Testis (tissue), 2 donors: ENCODE measurements at regions not wholly inside any gene's neighbourhood (a gene's known extent, or its start where the extent isn't known, plus 50 kb on each side); places are given as distances from the start of the nearest gene placed in this dataset.

Source experiments
- DNase-seq: peaks from one replicate; pipeline ENCODE4 v3.0.0-alpha.2; 2019
- H3K27ac ChIP-seq, 2 donors: fragments of 200-600 bp; sonication (generic); one replicate each; pipeline ENCODE4 v1.5.1; 2019
- H3K27me3 ChIP-seq: fragments of 200-600 bp; sonication (generic); one replicate; pipeline ENCODE4 v1.5.1; 2019
- H3K36me3 ChIP-seq: fragments of 200-600 bp; sonication (generic); one replicate; pipeline ENCODE4 v1.5.1; 2017; ENCODE audit warnings: low read depth; ENCODE audit errors: missing control alignments
- H3K4me1 ChIP-seq: fragments of 200-600 bp; sonication (generic); one replicate; pipeline ENCODE4 v1.5.1; 2019
- H3K4me3 ChIP-seq, 2 donors: fragments of 200-600 bp; sonication (generic); one replicate each; pipeline ENCODE4 v1.5.1; 2017 to 2019
- H3K9me3 ChIP-seq: fragments of 200-600 bp; sonication (generic); one replicate; pipeline ENCODE4 v1.5.1; 2017
- CTCF ChIP-seq, 3 experiments: fragments of 450-650 bp in 2 of 3; fragments of 200-600 bp in 1 of 3; sonication (generic) in 1 of 3; IDR thresholded peaks; one replicate each; pipeline ENCODE4 v1.5.1; 2016 to 2019; ENCODE audit warnings: antibody characterized with exemption in 3 of 3, mild to moderate bottlenecking in 2 of 3, moderate library complexity in 1 of 3
- POLR2A ChIP-seq: fragments of 450-650 bp; IDR thresholded peaks from one replicate; pipeline ENCODE4 v1.6.1; 2017; ENCODE audit warnings: antibody characterized with exemption, mild to moderate bottlenecking, moderate library complexity
- WGBS, 2 donors: methylation state at CpG; one replicate each; pipeline ENCODE4 v1.1.5; 2018; 5-methylcytosine and 5-hydroxymethylcytosine counted together
- intact Hi-C: fragments of 100-400 bp; cut with DNase I; formaldehyde crosslinking; loops from one replicate; pipeline ENCODE4 v1.15.1; 2023; ENCODE audit warnings: low total_unique reads

DNA sequence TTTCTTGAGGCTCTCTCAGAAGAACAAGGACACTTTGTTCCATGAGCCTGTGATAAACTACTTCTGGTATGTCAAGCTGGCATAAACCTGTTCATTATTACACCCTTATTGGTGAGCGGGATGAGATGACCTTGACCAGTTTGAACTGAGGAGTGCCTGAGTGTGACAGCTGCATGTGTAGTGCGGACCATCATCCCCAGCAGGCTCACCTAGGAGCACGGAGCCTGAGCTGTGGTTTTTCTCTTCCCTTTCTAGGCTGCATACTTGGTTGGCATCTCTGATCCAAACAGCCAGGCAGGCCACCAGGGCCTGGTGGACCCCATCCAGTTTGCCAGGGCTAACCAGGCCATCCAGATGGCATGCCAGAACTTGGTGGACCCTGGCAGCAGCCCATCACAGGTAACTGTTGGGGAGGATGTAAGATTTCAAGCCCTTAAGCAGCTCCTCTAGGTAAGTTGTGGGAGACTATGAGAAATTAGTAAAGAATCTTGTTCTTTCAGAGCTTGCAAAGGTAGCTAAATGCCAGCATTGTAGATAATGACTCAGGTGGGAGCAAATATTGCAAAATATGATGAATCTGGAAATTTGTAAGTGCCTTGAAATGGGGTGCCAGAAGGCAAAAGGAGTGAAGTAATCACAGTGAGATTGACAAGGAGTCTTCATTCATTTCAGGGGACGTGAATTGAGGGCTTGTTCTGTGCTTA lies 288.9 kb upstream of the TPM1 start:
- intact Hi-C loops, result no loop called here
- DNase-seq, result no peak
- H3K9me3 ChIP-seq, result no peaks in the 10 kb centered on the region
- H3K36me3 ChIP-seq, result no peaks in the 10 kb centered on the region
- 75 to 95% methylated on average over 4 of the region's 4 CpGs for WGBS, 2 donors
- peaks cover 2% of the 10 kb centered on the region for H3K4me1 ChIP-seq
- no peak overlapping the region for H3K4me3 ChIP-seq
- TF ChIP-seq CTCF (IDR thresholded peaks at IDR 0.05) (no peak), POLR2A (no peak)
- H3K27ac ChIP-seq, result no peak overlapping the region
- no peaks in the 10 kb centered on the region for H3K27me3 ChIP-seq

DNA sequence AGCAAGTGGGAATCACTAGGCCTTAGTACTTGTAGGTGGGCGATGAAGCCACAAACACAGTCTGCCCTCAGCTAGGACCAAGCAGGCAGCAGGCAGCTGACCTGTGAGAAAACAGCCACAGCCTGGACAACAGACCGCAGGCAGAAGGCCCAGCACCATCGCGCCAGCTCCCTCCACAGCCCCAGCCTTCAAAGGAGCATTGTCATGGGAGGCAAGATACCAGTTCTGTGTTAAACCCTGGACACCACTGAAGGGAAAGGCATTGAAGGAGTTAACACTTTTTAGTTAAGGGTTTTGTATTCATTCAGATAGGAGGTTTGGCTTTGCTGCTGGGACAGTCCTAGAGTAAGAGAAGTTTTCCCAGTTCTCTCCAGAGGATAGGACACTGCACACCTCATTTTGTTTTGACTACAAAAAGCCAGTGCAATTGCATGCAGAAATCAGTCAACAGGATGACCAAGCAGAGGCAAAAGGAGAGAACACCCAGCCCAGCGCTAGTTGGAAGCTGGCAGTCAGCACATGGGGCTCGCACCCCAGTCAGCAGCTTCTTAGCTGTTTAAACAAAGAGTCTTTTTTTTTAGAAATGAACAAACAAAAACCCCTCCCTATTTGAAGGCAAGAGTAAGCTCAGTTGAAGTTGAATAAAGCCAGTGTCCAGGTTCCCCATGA lies 286.1 kb upstream of the TPM1 start:
- H3K4me3 ChIP-seq, result no peak overlapping the region
- TF ChIP-seq POLR2A, result no peak
- TF ChIP-seq CTCF (IDR thresholded peaks at IDR 0.05), result no peak
- 85 to 94% methylated on average over 3 to 6 of the region's 6 CpGs for WGBS, 2 donors
- peaks cover 6% of the 10 kb centered on the region for H3K4me1 ChIP-seq
- no peaks in the 10 kb centered on the region for H3K9me3 ChIP-seq
- DNase-seq, result no peak
- H3K27ac ChIP-seq, result no peak overlapping the region
- no peaks in the 10 kb centered on the region for H3K36me3 ChIP-seq
- H3K27me3 ChIP-seq, result no peaks in the 10 kb centered on the region
- intact Hi-C loops, result no loop called here

GRCh38 chr15:62756995-62757360 lies 285.6 kb upstream of the TPM1 start:
- no peaks in the 10 kb centered on the region for H3K27me3 ChIP-seq

DNA sequence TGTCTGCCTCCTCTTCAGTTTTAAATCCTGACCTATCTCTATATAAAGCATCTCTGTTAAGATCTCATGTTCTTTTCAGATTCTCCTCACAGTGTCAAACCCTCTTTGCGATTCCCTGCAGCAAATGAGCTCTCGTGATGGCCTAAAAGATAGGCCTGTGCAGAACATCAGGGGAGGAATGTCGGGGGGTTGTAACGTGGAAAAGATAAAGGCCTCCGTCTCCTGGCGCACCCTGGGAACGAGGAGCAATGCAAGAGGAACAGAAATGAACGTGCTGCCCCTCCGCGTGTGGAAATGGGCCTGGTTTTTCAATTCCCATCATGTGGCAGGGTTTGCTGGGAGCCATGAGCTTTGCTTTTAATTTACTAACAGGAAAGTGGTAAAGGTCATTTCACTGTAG lies 285.0 kb upstream of the TPM1 start:
- TF ChIP-seq CTCF (IDR thresholded peaks at IDR 0.05) (no peak), POLR2A (no peak)

More at GRCh38 chr15:62756995-62757360, 285.6 kb upstream of the TPM1 start:
- Histone ChIP-seq H3K9me3 (no peaks in the 10 kb centered on the region), H3K4me3 (no peak overlapping the region), H3K4me1 (peaks cover 6% of the 10 kb centered on the region), H3K36me3 (no peaks in the 10 kb centered on the region), H3K27ac (no peak overlapping the region)
- 76 to 94% methylated on average over 1 of the region's 1 CpG for WGBS, 2 donors
- intact Hi-C loops, result no loop called here
- TF ChIP-seq POLR2A, result no peak
- TF ChIP-seq CTCF (IDR thresholded peaks at IDR 0.05), result no peak
- DNase-seq, result no peak

More for the DNA sequence above, 285.0 kb upstream of the TPM1 start:
- Histone ChIP-seq H3K27me3 (no peaks in the 10 kb centered on the region), H3K9me3 (no peaks in the 10 kb centered on the region), H3K4me1 (peaks cover 6% of the 10 kb centered on the region), H3K27ac (no peak overlapping the region), H3K4me3 (no peak overlapping the region), H3K36me3 (no peaks in the 10 kb centered on the region)
- 80 to 88% methylated on average over 10 of the region's 10 CpGs for WGBS, 2 donors
- no peak for DNase-seq
- intact Hi-C loops, result no loop called here
